RWPE2 (cell line): ENCODE measurements at regions not wholly inside any gene's neighbourhood (a gene's known extent, or its start where the extent isn't known, plus 50 kb on each side); places are given as distances from the start of the nearest gene placed in this dataset.
"Not testable (repeated sequence)": the region's sequence is repeated elsewhere in the genome, so short reads cannot be mapped to it uniquely, and the experiment has no call there.

Experiments used
- ATAC-seq: fragments of 200-7000 bp; cut with Tn5 transposase; 3 replicates; pipeline ENCODE4 v1.9.1; 2021; ENCODE audit warnings: low read depth
- DNase-seq: peaks from one replicate; pipeline ENCODE4 v3.0.0-alpha.2; 2020; ENCODE audit warnings: low spot score
- H3K27ac ChIP-seq: fragments of 450-650 bp; 2 replicates; pipeline ENCODE4 v1.5.1; 2017; ENCODE audit warnings: mild to moderate bottlenecking; ENCODE audit not compliant: poor library complexity, severe bottlenecking
- H3K27me3 ChIP-seq: fragments of 250-450 bp; sonication (Bioruptor Pico); 2 replicates; pipeline ENCODE4 v1.5.1; 2021; ENCODE audit warnings: mild to moderate bottlenecking, moderate library complexity; ENCODE audit not compliant: insufficient read depth, poor library complexity, severe bottlenecking
- H3K36me3 ChIP-seq: fragments of 250-450 bp; sonication (Bioruptor Pico); 2 replicates; pipeline ENCODE4 v1.5.1; 2020; ENCODE audit warnings: low read depth, mild to moderate bottlenecking, moderate library complexity
- H3K4me1 ChIP-seq: fragments of 250-450 bp; sonication (Bioruptor Pico); 2 replicates; pipeline ENCODE4 v1.5.1; 2021; ENCODE audit warnings: mild to moderate bottlenecking, moderate library complexity; ENCODE audit not compliant: insufficient read depth, poor library complexity, severe bottlenecking
- H3K4me3 ChIP-seq: fragments of 250-450 bp; sonication (Bioruptor Pico); 2 replicates; pipeline ENCODE4 v1.5.1; 2021; ENCODE audit warnings: mild to moderate bottlenecking, moderate library complexity; ENCODE audit not compliant: severe bottlenecking
- H3K9me3 ChIP-seq: fragments of 250-450 bp; sonication (Bioruptor Pico); 2 replicates; pipeline ENCODE4 v1.5.1; 2021; ENCODE audit warnings: mild to moderate bottlenecking, moderate library complexity; ENCODE audit not compliant: severe bottlenecking
- TF ChIP-seq, protein P1 (sequence below): fragments of 450-650 bp; IDR thresholded peaks from one replicate; pipeline ENCODE4 v1.5.1; 2017; ENCODE audit warnings: mild to moderate bottlenecking, moderate library complexity; ENCODE audit not compliant: poor library complexity, severe bottlenecking

DNA sequence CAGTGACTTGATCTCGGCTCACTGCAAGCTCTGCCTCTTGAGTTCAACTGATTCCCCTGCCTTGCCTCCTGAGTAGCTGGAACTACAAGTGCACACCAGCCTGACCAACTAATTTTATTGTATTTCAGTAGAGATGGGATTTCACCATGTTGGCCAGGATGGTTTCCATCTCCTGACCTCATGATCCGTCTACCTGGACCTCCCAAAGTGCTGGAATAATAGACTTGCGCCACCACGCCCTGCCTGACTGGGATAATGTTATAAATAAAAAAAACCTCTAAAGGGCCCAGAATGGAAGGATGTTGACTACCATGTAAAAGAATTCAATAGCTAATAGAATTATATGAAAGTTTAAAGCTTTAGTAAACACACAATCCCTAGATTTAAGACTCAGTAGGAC lies 91.9 kb downstream of the TSPY10 start:
- TF ChIP-seq, protein P1, sequence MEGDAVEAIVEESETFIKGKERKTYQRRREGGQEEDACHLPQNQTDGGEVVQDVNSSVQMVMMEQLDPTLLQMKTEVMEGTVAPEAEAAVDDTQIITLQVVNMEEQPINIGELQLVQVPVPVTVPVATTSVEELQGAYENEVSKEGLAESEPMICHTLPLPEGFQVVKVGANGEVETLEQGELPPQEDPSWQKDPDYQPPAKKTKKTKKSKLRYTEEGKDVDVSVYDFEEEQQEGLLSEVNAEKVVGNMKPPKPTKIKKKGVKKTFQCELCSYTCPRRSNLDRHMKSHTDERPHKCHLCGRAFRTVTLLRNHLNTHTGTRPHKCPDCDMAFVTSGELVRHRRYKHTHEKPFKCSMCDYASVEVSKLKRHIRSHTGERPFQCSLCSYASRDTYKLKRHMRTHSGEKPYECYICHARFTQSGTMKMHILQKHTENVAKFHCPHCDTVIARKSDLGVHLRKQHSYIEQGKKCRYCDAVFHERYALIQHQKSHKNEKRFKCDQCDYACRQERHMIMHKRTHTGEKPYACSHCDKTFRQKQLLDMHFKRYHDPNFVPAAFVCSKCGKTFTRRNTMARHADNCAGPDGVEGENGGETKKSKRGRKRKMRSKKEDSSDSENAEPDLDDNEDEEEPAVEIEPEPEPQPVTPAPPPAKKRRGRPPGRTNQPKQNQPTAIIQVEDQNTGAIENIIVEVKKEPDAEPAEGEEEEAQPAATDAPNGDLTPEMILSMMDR = no peak
- ATAC-seq (no peak), DNase-seq (no peak)
- H3K9me3 ChIP-seq = no peaks in the 10 kb centered on the region
- H3K27me3 ChIP-seq = no peaks in the 10 kb centered on the region
- no peaks in the 10 kb centered on the region for H3K4me1 ChIP-seq
- no peaks in the 10 kb centered on the region for H3K36me3 ChIP-seq
- no peak overlapping the region for H3K27ac ChIP-seq
- H3K4me3 ChIP-seq = no peak overlapping the region

DNA sequence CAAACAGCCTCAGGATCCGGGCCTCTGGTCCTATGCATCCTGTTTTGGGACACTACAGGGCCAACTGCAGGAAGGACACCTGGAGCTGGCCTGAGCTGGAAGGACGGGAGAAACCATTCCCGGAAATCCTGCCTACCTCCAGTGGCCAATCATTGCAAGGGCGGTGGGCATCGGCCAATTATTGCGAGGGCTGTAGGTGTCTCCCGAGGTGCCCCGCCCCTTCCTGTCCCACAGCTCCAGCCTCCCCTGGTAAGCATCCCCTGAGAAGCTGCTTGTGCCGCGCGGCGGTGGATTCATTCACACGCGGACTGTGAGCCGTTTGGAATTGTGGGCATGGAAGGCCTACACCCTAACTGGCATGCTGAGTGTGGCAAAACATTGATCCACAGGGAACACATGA lies 95.5 kb downstream of the TSPY10 start:
- H3K9me3 ChIP-seq = no peaks in the 10 kb centered on the region
- no peak overlapping the region for H3K4me3 ChIP-seq
- ATAC-seq = no peak
- no peaks in the 10 kb centered on the region for H3K36me3 ChIP-seq
- TF ChIP-seq, protein P1 = no peak
- no peaks in the 10 kb centered on the region for H3K27me3 ChIP-seq
- no peak for DNase-seq
- H3K27ac ChIP-seq = no peak overlapping the region
- H3K4me1 ChIP-seq = no peaks in the 10 kb centered on the region

DNA sequence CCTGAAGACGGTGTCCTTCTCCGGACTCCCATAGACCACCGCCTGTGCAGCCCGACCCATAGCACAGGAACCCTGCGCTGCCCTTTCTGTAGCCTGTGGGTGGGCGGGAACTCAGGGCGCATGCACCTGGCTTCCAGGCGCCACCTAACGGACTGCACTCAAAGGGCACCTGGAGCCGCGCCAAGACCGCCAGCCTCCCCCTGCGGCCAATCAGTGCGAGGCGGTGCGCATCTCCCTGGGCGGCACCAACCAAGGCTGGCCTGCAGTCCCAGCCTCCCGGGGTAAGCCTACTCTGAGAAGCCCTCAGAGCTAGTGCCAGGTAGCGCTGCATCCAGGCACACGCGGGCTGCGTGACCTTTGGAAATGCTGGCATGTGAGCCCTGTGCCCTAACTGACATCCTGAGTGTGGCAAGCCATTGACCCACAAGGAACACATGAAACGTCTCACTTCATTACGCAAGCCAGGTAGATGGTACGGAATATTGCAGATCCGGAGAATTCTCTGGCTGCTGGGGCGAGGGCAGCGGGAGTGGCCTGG lies 113.0 kb downstream of the TSPY10 start:
- H3K27me3 ChIP-seq, H3K4me3 ChIP-seq, DNase-seq: not testable (repeated sequence)

DNA sequence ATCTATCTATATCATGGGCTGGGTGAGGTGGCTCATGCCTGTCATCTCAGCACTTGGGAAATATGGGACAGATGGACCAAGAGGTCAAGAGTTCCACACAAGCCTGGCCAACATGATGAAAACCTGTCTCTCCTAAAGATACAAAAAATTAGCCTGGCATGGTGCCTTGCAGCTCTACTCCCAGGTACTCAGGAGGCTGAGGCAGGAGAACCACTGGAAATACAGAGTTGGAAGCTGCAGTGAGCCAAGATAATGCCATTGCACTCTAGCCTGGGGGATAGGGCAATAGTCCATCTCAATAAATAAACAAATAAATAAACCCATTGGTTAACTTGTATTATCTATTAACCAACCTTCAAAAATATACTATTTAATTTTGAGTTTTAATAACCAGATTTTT lies 138.5 kb downstream of the TSPY10 start:
- not testable (repeated sequence) for DNase-seq, H3K27me3 ChIP-seq, H3K36me3 ChIP-seq

More for the DNA sequence above, 113.0 kb downstream of the TSPY10 start:
- H3K4me1 ChIP-seq, H3K9me3 ChIP-seq, ATAC-seq, H3K27ac ChIP-seq, H3K36me3 ChIP-seq: not testable (repeated sequence)

GRCh38 chrY:9692481-9692880 lies 164.8 kb downstream of the TSPY10 start:
- not testable (repeated sequence) for H3K27ac ChIP-seq, H3K4me1 ChIP-seq, ATAC-seq, DNase-seq, H3K9me3 ChIP-seq, H3K4me3 ChIP-seq, H3K27me3 ChIP-seq, H3K36me3 ChIP-seq

More for the DNA sequence above, 138.5 kb downstream of the TSPY10 start:
- H3K4me3 ChIP-seq, H3K4me1 ChIP-seq, H3K27ac ChIP-seq, H3K9me3 ChIP-seq, ATAC-seq: not testable (repeated sequence)

- not testable (repeated sequence) for H3K4me1 ChIP-seq, H3K36me3 ChIP-seq, H3K27ac ChIP-seq, H3K4me3 ChIP-seq, H3K9me3 ChIP-seq, H3K27me3 ChIP-seq, ATAC-seq, DNase-seq
Observed at GRCh38 chrY:9716932-9717331, 189.3 kb downstream of the TSPY10 start.

DNA sequence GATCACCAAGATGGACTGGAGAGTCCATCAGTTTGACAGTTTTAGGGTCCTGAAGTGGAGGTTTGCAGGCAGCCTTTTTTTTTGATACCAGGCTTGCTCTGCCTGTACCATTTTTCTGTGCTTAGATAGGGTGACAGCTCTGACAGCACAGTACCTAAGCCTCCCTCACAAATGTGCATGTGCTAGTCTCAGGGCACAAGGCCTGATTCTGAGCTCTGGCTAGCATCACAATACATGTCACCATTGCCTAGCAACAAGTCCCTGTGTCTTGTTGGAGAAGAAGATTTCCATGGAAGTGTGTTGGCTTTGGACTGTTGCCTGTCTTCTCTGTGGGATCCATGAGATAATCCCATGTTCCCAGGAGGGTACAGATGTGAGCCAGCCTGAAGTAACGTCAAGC lies 191.1 kb downstream of the TSPY10 start:
- not testable (repeated sequence) for H3K9me3 ChIP-seq, DNase-seq, H3K36me3 ChIP-seq, H3K4me3 ChIP-seq, H3K4me1 ChIP-seq, H3K27me3 ChIP-seq, ATAC-seq, H3K27ac ChIP-seq

DNA sequence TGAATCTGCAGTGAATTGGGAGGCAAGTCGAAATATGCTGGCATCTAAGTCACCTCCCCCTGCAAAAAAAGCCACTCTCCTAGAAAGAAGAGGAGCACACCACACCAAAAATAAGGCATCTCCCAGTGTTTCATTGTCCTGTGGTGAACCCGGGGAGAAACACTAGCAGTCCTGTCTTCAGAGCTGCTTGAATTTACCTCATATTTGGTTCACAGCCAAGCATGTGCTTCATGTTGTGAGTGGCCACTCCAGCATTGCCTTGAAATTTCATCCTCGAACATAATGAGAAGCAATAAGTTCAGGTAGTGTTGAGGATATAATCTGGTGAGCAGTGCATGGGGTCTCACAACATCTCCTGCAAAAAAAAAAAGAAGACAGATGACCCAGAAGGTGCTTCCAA lies 191.9 kb downstream of the TSPY10 start:
- H3K27ac ChIP-seq, H3K4me3 ChIP-seq, DNase-seq, H3K27me3 ChIP-seq, H3K9me3 ChIP-seq, H3K4me1 ChIP-seq, ATAC-seq, H3K36me3 ChIP-seq: not testable (repeated sequence)

GRCh38 chrY:9737626-9738025 lies 209.9 kb downstream of the TSPY10 start:
- not testable (repeated sequence) for ATAC-seq, H3K9me3 ChIP-seq, H3K4me1 ChIP-seq, H3K36me3 ChIP-seq, H3K27me3 ChIP-seq, H3K4me3 ChIP-seq, DNase-seq, H3K27ac ChIP-seq

- H3K4me1 ChIP-seq, H3K4me3 ChIP-seq, DNase-seq, H3K27ac ChIP-seq, ATAC-seq, H3K27me3 ChIP-seq, H3K9me3 ChIP-seq, H3K36me3 ChIP-seq: not testable (repeated sequence)
Observed at GRCh38 chrY:9755975-9756374, 228.3 kb downstream of the TSPY10 start.
